ENCODE measurements at regions not wholly inside any gene's neighbourhood (a gene's known extent, or its start where the extent isn't known, plus 50 kb on each side); places are given as distances from the start of the nearest gene placed in this dataset.
"Not testable (repeated sequence)": the region's sequence is repeated elsewhere in the genome, so short reads cannot be mapped to it uniquely, and the experiment has no call there.

GRCh38 chr2:225820826-225821225 lies 421.3 kb downstream of the NYAP2 start:
- H3K27me3 ChIP-seq: no peaks in the 10 kb centered on the region
- TF ChIP-seq CTCF (IDR thresholded peaks at IDR 0.05) (no peak), POLR2A (IDR thresholded peaks at IDR 0.05) (no peak)
- H3K27ac ChIP-seq: no peak overlapping the region
- whole genome bisulfite sequencing (ENCODE audit: insufficient coverage, low coverage, low lambda C conversion rate, missing lambda C conversion rate): 69% methylated on average over 7 of the region's 7 CpGs
- intact Hi-C loops (cut with DNase I): no loop called here
- H3K36me3 ChIP-seq: no peaks in the 10 kb centered on the region
- H3K9me3 ChIP-seq: no peaks in the 10 kb centered on the region
- ATAC-seq: no peak
- H3K4me1 ChIP-seq: no peaks in the 10 kb centered on the region
- H3K4me3 ChIP-seq: no peak overlapping the region
- DNase-seq: no peak

DNA sequence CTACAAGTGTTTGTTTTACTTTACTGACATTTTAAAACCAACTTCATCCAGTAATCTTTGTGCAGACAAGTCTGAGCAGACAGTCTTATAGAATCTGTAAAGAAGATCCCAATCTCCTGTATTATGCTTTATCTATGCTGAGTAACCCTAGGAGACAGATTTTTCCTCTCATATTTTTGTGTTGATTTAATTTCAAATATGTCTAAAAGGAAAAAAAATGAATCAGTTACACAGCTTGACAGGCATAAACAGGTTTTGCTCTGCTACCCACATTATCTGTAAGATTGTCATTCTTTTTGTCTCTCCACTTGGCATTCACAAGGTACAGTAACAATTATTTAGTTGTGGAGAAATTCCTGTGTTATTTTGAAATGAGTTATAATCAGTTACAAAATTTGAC lies 415.0 kb downstream of the NYAP2 start:
- Histone ChIP-seq H3K36me3 (no peaks in the 10 kb centered on the region), H3K27me3 (no peaks in the 10 kb centered on the region), H3K4me1 (no peaks in the 10 kb centered on the region), H3K9me3 (no peaks in the 10 kb centered on the region), H3K27ac (no peak overlapping the region), H3K4me3 (no peak overlapping the region)
- intact Hi-C loops (cut with DNase I): no loop called here
- no peak for TF ChIP-seq POLR2A (IDR thresholded peaks at IDR 0.05)
- TF ChIP-seq CTCF (IDR thresholded peaks at IDR 0.05): no peak
- no peak for ATAC-seq
- DNase-seq: no peak

DNA sequence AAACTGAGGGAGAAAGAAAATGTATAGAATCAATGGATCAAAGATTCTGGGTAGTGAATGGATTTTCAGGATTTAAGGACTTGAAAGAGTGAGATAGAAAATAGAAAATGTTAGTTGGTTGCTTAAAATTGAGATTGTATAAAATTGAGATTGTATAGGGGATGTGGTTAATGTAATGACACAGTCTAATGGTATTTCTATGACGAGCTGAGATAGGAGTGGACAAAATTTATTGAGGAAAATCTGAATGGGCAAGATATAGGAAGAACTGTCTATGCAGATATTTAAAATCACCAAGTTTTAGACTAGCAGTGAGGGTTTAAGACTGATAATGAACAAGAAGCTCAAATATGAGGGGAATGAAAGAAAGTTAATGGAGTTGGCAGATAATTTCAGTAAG lies 406.6 kb downstream of the NYAP2 start:
- Histone ChIP-seq H3K4me3 (no peak overlapping the region), H3K9me3 (no peaks in the 10 kb centered on the region), H3K36me3 (no peaks in the 10 kb centered on the region), H3K27me3 (no peaks in the 10 kb centered on the region), H3K4me1 (no peaks in the 10 kb centered on the region), H3K27ac (no peak overlapping the region)
- DNase-seq (no peak), ATAC-seq (no peak)
- intact Hi-C loops (cut with DNase I): no loop called here
- WGBS (ENCODE audit: insufficient coverage, low coverage, low lambda C conversion rate, missing lambda C conversion rate): 27% methylated on average over 1 of the region's 1 CpG
- TF ChIP-seq POLR2A (IDR thresholded peaks at IDR 0.05): no peak
- no peak for TF ChIP-seq CTCF (IDR thresholded peaks at IDR 0.05)

DNA sequence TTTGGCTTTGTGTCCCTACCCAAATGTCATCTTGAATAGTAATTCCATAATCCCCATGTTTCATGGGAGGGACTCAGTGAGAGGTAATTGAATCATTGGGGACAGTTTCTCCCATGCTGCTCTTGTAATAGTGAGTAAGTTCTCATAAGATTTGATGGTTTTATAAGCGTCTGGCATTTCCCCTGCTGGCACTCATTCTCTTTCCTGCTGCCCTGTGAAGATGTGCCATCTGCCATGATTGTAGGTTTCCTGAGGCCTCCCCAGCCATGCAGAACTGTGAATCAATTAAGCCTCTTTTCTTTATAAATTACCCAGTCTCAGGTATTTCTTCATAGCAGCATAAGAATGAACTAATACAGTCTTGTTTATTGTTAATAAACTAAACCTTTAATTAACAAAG lies 402.6 kb downstream of the NYAP2 start:
- H3K4me1 ChIP-seq; ATAC-seq; H3K27ac ChIP-seq; H3K4me3 ChIP-seq; intact Hi-C loops (cut with DNase I); H3K36me3 ChIP-seq; H3K9me3 ChIP-seq; DNase-seq; H3K27me3 ChIP-seq: not testable (repeated sequence)
- 40% methylated on average over 1 of the region's 1 CpG for WGBS (ENCODE audit: insufficient coverage, low coverage, low lambda C conversion rate, missing lambda C conversion rate)

- ATAC-seq (no peak), DNase-seq (no peak)
- 46% methylated on average over 2 of the region's 2 CpGs for WGBS (ENCODE audit: insufficient coverage, low coverage, low lambda C conversion rate, missing lambda C conversion rate)
- H3K27ac ChIP-seq: no peak overlapping the region
- intact Hi-C loops (cut with DNase I): no loop called here
- no peak overlapping the region for H3K4me3 ChIP-seq
- no peaks in the 10 kb centered on the region for H3K4me1 ChIP-seq
- no peak for TF ChIP-seq POLR2A (IDR thresholded peaks at IDR 0.05)
- no peak for TF ChIP-seq CTCF (IDR thresholded peaks at IDR 0.05)
- no peaks in the 10 kb centered on the region for H3K9me3 ChIP-seq
- H3K36me3 ChIP-seq: no peaks in the 10 kb centered on the region
- peaks cover 0 to 3% of the 10 kb centered on the region in 2 donors for H3K27me3 ChIP-seq
Observed at GRCh38 chr2:225797394-225797793, 397.9 kb downstream of the NYAP2 start.
